Rectal smooth muscle tissue (tissue), 1 donor: ENCODE measurements at regions not wholly inside any gene's neighbourhood (a gene's known extent, or its start where the extent isn't known, plus 50 kb on each side); places are given as distances from the start of the nearest gene placed in this dataset.

ENCODE experiments used
- H3K27ac ChIP-seq: one replicate; pipeline ENCODE4 v1.7.0; 2013; ENCODE audit warnings: low read depth, low read length, inconsistent platforms
- H3K27me3 ChIP-seq: one replicate; pipeline ENCODE4 v1.7.0; 2013; ENCODE audit warnings: low read length; ENCODE audit not compliant: control insufficient read depth, insufficient read depth
- H3K36me3 ChIP-seq: one replicate; pipeline ENCODE4 v1.7.0; 2013; ENCODE audit warnings: low read length; ENCODE audit not compliant: control insufficient read depth, insufficient read depth
- H3K4me1 ChIP-seq: one replicate; pipeline ENCODE4 v1.7.0; 2013; ENCODE audit warnings: low read length; ENCODE audit not compliant: control insufficient read depth, insufficient read depth
- H3K4me3 ChIP-seq: one replicate; pipeline ENCODE4 v1.7.0; 2013; ENCODE audit warnings: low read length
- H3K9ac ChIP-seq: one replicate; pipeline ENCODE4 v1.7.0; 2013; ENCODE audit warnings: low read length

DNA sequence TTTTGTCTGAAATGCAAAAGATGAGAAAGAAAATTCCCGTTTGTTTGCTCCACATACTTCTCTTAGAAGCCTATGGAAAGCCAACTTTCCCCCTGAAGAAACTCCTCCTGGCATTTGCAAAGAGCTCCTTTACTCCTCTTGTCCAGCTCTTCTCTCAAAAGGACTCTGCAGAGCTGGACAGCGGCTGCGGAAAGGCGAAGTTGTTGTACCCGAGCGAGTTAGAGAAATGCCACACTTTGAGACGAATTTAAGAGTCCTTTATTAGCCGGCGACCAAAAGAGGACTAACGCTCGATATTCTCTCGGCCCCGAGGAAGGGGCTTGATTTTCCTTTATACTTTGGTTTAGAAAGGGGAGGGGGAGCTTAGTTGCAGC is 157.8 kb downstream of the TRIM27 start:
- no peak overlapping the region for H3K9ac ChIP-seq
- H3K27ac ChIP-seq = no peak overlapping the region
- no peak overlapping the region for H3K4me3 ChIP-seq
- no peaks in the 10 kb centered on the region for H3K36me3 ChIP-seq
- peaks cover 10% of the 10 kb centered on the region for H3K27me3 ChIP-seq
- no peaks in the 10 kb centered on the region for H3K4me1 ChIP-seq

DNA sequence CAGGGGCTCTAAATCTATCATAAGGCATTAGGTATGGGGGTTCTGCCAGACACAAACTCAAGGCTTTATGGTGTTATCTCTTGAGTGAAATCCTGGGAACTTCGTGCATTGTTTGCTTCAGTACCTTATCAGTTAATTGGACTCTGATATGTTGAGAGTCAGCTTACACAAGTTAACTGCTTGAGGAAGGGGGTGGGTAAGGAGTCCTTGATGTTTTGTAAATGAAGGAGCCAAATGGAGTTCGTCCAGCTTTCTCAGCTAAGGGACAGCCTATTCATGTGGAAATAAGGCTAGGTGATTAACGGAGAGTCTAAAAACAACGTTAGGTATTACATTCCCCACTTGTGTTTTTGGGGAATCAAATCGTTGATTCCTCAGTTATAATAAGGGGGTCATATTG is 157.4 kb downstream of the TRIM27 start:
- Histone ChIP-seq H3K27me3 (peaks cover 10% of the 10 kb centered on the region), H3K36me3 (no peaks in the 10 kb centered on the region), H3K27ac (no peak overlapping the region), H3K4me3 (no peak overlapping the region), H3K4me1 (no peaks in the 10 kb centered on the region), H3K9ac (no peak overlapping the region)

DNA sequence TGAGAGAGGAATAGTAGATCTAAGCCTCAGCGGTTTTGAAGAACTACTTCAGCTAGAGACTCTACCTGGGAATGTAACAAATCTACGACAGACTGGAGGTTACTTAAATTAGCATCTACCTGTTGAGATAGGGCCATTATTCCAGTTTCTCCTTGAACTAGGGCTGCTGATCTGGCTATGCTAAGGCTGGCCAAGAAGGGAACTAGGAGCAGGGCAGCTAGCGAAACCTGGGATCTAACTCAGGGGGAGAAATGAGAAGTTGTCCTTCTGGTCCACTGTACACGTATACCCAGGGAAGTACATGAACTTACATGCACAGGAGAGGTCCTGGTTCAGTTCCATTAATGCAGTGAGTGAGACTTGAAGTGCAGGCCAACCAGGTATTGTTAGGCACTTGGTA is 156.7 kb downstream of the TRIM27 start:
- no peak overlapping the region for H3K27ac ChIP-seq
- no peak overlapping the region for H3K4me3 ChIP-seq
- H3K27me3 ChIP-seq = peaks cover 10% of the 10 kb centered on the region
- H3K9ac ChIP-seq = no peak overlapping the region
- H3K4me1 ChIP-seq = no peaks in the 10 kb centered on the region
- no peaks in the 10 kb centered on the region for H3K36me3 ChIP-seq

DNA sequence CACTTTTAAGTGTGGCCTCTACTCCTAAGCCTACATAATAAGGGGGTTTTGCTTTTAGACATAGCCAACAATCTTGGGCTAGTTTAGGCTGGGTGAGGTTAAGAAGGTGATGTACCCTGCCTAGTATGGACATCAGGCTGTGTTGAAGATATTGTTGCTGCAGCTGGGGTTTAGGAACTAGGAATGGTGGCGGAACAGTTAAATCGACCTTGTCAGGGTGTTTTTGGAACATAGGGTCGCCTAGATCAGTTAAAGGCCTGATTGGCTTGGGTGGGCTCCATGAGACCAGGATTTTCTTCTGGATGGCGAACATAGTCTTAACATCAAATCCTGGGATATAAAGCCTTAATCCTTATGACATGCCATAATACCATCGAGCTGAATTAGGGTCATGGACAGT is 156.1 kb downstream of the TRIM27 start:
- Histone ChIP-seq H3K36me3 (no peaks in the 10 kb centered on the region), H3K4me1 (no peaks in the 10 kb centered on the region), H3K4me3 (no peak overlapping the region), H3K9ac (no peak overlapping the region), H3K27ac (no peak overlapping the region), H3K27me3 (peaks cover 10% of the 10 kb centered on the region)

DNA sequence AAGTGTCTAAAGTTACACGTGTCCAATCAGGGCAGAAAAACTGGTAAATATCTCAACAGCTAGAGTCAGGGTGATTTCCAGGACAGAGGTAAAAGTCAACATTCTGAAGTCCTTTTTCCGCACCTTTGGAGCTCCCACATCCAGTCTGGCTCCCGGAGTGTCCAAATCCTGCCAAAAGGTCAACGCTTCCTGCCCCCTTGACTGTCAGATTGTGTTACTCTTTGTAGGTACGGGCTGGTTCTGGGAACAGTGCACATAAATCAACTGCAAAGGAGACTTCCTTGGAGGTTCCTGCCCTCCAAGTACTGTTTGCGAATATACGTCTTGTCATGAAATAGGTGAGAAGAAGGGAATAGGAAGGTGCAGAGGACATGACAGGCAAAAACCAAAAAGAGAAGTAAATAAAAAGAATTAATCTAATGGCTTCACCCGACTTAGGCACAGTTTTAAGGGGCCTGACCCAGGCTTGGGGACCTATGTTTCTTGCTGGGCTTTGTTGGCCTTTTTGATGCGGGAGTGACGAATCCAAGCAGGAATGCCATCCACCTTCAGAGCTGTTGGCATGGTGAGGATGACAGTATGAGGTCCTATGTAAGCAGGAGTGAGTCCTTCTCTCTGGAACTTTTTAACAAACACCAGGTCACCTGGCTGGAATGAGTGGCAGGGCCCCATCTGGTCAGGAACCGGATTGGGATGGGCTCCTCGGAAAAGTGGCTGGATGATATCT is 155.4 kb downstream of the TRIM27 start:
- Histone ChIP-seq H3K36me3 (no peaks in the 10 kb centered on the region), H3K27ac (no peak overlapping the region), H3K4me3 (no peak overlapping the region), H3K27me3 (peaks cover 10% of the 10 kb centered on the region), H3K4me1 (no peaks in the 10 kb centered on the region), H3K9ac (no peak overlapping the region)

DNA sequence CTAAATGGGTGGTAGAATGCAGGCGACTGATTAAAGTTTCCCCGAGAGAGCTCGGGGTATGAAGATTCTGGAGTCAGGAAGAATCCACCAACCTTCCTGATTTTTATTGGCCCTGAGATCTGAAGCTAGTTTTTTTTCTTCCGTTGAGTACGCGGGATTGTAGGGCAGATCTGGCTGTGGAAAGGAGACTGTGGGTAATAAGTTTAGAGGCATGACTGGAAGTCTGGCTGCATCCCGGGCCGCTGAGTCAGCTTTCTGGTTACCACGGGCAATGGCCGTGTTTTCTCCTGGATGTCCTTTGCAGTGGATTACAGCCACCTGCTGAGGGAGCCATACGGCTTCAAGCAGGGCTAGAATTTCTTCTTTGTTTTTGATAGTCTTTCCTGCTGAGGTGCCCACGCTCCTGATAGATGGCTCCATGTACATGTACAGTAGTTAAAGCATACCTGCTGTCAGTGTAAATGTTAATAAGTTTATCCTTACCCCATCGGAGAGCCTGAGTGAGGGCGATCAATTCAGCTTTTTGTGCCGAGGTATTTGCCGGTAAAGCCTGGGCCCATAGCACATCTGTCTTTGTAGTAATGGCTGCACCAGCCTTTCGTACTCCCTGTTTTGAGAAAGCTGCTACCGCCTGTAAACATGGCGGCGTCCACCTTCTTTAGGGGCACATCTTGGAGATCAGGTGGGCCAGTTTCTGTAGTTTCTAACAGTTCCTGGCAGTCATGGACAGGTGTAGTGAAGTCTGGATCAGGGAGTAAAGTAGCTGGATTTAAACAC is 154.0 kb downstream of the TRIM27 start:
- peaks cover 14% of the 10 kb centered on the region for H3K27me3 ChIP-seq

DNA sequence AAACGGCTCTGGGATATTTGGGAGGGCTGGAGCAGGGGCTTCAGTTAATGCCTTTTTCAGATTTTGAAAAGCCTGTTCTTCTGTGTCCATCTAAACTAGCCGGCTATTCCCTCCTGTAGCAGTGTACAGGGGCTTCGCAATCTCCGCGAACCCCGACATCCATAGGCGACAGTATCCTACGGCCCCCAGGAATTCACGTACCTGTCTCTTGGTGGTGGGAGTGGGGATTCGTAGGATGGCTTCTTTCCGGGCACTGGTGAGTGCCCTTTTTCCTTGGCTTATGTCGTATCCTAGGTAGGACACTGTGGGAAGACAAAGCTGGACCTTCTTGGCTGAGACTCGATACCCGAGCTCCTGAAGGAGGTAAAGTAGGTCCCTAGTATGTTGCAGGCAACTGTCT is 153.1 kb downstream of the TRIM27 start:
- H3K4me3 ChIP-seq = no peak overlapping the region
- H3K27ac ChIP-seq = no peak overlapping the region
- no peaks in the 10 kb centered on the region for H3K36me3 ChIP-seq
- peaks cover 10% of the 10 kb centered on the region for H3K27me3 ChIP-seq
- H3K9ac ChIP-seq = no peak overlapping the region
- H3K4me1 ChIP-seq = no peaks in the 10 kb centered on the region

More for the DNA sequence above, 154.0 kb downstream of the TRIM27 start:
- Histone ChIP-seq H3K36me3 (no peaks in the 10 kb centered on the region), H3K9ac (no peak overlapping the region), H3K4me1 (no peaks in the 10 kb centered on the region), H3K4me3 (no peak overlapping the region), H3K27ac (no peak overlapping the region)

DNA sequence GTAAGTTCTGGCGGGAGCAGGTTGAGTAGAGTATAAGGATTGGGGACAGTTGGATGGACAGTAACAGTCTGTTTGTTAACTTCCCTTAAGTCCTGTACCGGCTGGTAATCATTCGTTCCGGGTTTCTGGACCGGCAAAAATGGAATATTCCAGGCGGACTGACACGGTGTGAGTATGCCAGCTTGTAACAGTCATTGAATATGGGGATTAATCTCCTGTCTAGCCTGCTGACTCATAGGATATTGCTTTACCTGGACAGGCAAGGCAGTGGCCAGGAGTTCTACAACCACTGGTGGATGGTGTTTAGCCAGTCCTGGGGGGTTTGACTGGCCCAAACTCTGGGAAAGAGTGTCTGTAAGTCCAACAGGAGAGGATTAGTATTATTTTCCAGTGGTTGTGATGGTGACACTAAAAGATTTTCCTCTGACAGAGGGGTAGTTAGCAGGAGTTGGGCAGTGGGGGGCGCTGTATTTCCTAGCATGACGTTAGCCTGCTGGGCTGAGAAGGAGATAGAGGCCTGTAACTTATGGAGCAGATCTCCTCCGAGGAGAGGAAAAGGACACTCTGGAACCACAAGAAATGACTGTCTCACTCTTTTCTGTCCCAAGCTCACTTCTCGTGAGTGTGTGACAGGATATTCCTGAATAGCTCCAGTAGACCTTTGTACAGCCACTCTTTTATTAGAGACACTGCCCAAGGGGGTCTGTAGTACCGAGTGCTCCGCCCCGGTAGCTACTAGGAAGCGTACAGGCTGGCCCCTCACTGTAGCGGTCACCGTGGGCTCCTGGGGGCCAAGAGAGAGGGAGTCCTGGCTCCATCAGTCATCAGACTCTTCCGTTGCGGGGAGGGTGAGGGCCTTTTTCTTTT is 152.2 kb downstream of the TRIM27 start:
- Histone ChIP-seq H3K9ac (no peak overlapping the region), H3K27me3 (peaks cover 14% of the 10 kb centered on the region), H3K4me3 (no peak overlapping the region), H3K4me1 (no peaks in the 10 kb centered on the region), H3K36me3 (no peaks in the 10 kb centered on the region), H3K27ac (no peak overlapping the region)

DNA sequence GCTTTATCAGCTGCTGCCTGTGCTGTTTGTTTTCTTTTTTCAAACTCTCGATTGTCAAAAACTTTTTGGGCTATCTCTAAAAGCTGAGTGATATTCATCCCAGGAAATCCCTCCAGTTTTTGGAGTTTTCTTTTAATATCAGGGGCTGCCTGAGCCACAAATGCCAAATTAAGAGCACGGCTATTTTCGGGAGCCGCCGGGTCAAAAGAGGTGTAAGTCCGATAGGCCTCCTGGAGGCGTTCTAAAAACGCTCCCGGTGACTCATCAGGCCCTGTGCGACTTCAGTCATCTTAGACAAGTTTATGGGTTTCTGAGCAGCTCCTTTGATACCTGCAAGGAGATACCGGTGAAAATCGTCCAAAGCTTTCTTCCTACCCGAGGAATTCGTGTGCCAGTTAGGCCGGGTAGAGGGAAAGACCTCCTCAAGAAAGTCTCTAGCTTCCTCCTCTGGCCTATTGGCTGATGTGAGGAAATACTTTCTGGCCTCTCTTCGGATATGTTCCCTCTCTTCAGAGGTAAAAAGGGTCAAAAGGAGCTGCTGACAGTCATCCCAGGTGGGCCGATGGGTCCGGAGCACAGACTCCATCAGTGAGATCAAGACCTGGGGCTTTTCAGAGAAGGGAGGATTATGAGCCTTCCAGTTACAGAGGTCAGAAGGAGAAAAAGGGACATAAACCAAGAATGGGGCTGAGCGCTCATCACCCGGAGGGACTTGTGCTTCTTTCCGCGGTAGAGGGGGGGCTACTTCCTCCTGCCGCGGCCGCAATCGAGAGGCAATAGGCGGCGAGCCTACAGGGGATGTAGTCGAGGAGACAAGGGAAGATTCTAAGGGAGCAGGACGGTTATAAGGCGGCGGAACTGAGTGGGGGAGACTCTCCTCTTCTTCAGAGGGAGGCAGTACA is 151.1 kb downstream of the TRIM27 start:
- H3K4me1 ChIP-seq = no peaks in the 10 kb centered on the region
- H3K36me3 ChIP-seq = no peaks in the 10 kb centered on the region
- no peak overlapping the region for H3K27ac ChIP-seq
- H3K9ac ChIP-seq = no peak overlapping the region
- peaks cover 17% of the 10 kb centered on the region for H3K27me3 ChIP-seq
- H3K4me3 ChIP-seq = no peak overlapping the region

DNA sequence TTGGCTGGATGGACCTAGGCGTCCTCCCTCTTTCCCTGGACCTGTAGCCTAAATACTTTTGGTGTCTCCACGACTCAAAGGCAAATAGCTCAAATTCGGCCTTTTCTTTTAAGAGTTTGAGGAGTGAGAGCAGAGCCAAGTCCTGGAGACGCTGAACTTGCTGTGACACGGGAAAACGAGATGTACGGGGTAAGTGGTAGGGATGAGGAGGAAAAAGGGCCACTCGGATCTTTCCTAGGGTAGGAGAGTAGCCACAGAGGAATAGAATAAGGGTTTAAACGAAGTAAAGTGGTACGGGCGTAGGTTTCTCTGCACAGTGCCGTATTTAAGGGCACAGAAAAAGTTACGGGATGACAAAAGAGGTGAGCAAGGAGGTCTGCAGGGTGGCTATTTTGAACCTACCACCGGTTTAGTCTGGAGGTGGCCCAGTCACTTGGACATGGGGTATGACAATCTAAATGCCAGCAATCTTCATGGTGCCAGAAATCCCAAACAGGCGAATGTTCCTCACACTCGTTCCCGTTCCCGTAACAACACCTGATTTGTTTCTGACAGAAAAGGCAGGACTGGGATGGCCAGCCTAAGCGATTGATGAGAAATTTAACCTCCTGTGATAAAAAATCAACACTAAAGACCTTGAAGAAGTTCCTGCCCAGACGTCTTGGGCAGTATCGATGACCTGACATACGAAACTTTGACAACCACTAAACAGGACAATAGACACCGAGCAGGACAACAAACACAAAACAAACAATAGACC is 149.3 kb downstream of the TRIM27 start:
- H3K27ac ChIP-seq = no peak overlapping the region
- H3K27me3 ChIP-seq = peaks cover 12% of the 10 kb centered on the region
- no peaks in the 10 kb centered on the region for H3K4me1 ChIP-seq

DNA sequence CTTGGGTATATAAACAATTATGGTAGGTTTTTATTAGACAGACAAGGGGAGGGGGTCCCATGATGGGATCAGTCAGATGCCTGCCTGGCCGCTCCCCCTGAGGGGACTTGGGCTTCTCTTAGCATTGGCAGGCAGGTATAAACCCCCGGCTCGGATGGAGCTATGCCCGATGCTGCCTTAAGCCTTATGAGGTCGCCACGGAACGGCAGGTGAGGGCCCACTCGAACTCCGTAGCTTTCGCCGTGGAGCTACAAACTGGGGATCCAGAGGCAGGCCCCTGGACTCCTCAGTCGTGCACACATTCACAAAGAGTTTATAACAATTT is 148.8 kb downstream of the TRIM27 start:
- Histone ChIP-seq H3K27ac (no peak overlapping the region), H3K36me3 (no peaks in the 10 kb centered on the region), H3K4me3 (no peak overlapping the region), H3K9ac (no peak overlapping the region), H3K4me1 (no peaks in the 10 kb centered on the region), H3K27me3 (peaks cover 16% of the 10 kb centered on the region)

More for the DNA sequence above, 149.3 kb downstream of the TRIM27 start:
- no peak overlapping the region for H3K9ac ChIP-seq
- no peak overlapping the region for H3K4me3 ChIP-seq
- no peaks in the 10 kb centered on the region for H3K36me3 ChIP-seq
